NCI-H345 treated with DMSO at 0.1 percent for 48 hours (cell line): ENCODE measurements at regions not wholly inside any gene's neighbourhood (a gene's known extent, or its start where the extent isn't known, plus 50 kb on each side); places are given as distances from the start of the nearest gene placed in this dataset.

ENCODE experiments used
- DNase-seq: peaks from one replicate; lab custom pipeline; 2025; ENCODE audit not compliant: unreplicated experiment; lab: John Stamatoyannopoulos, UW

DNA sequence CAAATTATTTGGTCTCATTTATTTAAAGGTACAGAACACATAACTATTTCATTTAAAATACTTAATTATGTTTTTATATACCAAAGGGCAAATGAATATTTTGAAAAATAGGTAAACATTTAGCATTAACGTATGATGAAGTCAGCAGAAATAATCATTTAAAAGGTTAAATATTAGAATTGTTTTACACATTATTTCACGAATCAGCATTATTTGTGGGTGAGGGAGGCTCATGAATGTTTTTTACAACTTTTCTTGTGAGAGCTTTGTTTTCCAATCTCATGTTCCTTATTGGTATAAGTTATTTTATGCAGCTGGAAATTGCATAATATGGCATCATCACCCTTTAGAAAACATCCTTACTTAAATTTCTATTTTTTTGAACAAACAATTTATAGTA, 73.9 kb upstream of the FSTL5 start:
- DNase-seq, result no peak

- no peak for DNase-seq
Measured at GRCh38 chr4:162234595-162234994, 70.8 kb upstream of the FSTL5 start.

- no peak for DNase-seq
Measured at GRCh38 chr4:162232349-162232748, 68.5 kb upstream of the FSTL5 start.

- no peak for DNase-seq
Measured at GRCh38 chr4:162229670-162230069, 65.9 kb upstream of the FSTL5 start.

DNA sequence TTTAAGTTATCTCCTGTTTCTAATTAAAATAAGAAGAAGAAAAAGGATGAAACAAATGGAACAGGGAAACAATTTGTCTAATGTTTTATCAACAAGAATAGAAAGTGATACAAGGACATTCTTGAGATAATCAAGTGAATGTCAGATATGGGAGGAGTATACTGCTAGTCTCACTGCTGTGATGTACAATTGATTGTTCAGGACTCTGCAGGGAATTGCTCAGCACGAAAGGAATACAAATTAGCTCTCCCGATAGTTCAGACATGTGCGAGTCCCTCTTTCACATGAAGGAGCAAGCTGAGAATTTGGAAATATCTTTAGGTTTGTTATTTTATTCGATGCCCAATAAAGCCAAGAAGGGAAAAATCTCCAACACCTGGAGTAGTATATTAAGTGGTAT, 57.3 kb upstream of the FSTL5 start:
- no peak for DNase-seq
